GM12878 (cell line): ENCODE measurements at regions not wholly inside any gene's neighbourhood (a gene's known extent, or its start where the extent isn't known, plus 50 kb on each side); places are given as distances from the start of the nearest gene placed in this dataset.

ENCODE experiments used
- ATAC-seq: fragments of 200-7000 bp; cut with Tn5 transposase; 3 replicates; pipeline ENCODE4 v1.9.1; 2020; ENCODE audit warnings: mild to moderate bottlenecking, moderate library complexity
- BruUV-seq: library from RNA; stranded (reverse); fragments of 400-500 nt; replicated peaks from 2 replicates; lab custom pipeline; 2021; lab: Mats Ljungman, UMichigan
- CTCF ChIA-PET: fragments of 300-600 bp; sonication (Branson Sonifier 250); formaldehyde crosslinking; extraction: SDS; loops from one replicate; lab custom pipeline; 2021; ENCODE audit warnings: inconsistent platforms; lab: Yijun Ruan, JAX
- POLR2A ChIA-PET: fragments of 350-600 bp; formaldehyde crosslinking; extraction: SDS; loops from one replicate; lab custom pipeline; 2021; ENCODE audit warnings: inconsistent platforms; lab: Charles Lee
- RAD21 ChIA-PET: fragments of 300-600 bp; sonication (Branson Sonifier 250); formaldehyde crosslinking; loops from one replicate; lab custom pipeline; 2023; ENCODE audit warnings: antibody characterized with exemption; ENCODE audit not compliant: unreplicated experiment; lab: Charles Lee
- SMC1A ChIA-PET: fragments of 300-600 bp; sonication (Branson Sonifier 250); formaldehyde crosslinking; loops from one replicate; lab custom pipeline; 2023; ENCODE audit not compliant: unreplicated experiment, uncharacterized antibody; lab: Charles Lee
- DNase-seq: peaks from one replicate; pipeline ENCODE4 v3.0.0-alpha.2; 2011; ENCODE audit warnings: low read depth, low spot score
- FAIRE-seq: peaks from 3 replicates; lab custom pipeline; 2011; peaks lifted over from hg19 to GRCh38; lab: Jason Lieb, UNC
- H2AFZ ChIP-seq: 2 replicates; pipeline ENCODE4 v1.6.0; 2011; ENCODE audit warnings: low read depth, low read length, control low read depth; ENCODE audit not compliant: control insufficient read depth
- H3K27ac ChIP-seq: 2 replicates; pipeline ENCODE4 v1.5.1; 2011; ENCODE audit warnings: control low read depth; ENCODE audit not compliant: control insufficient read depth, insufficient read depth
- H3K27me3 ChIP-seq, 2 experiments: replicated peaks in 1 of 2; 2 replicates each; pipeline versions ENCODE4 v1.6.0 to v1.6.1; 2011; ENCODE audit warnings: low read length in 1 of 2; ENCODE audit not compliant: control insufficient read depth in 2 of 2, insufficient read depth in 2 of 2
- H3K36me3 ChIP-seq, 2 experiments: 2 replicates each; pipeline ENCODE4 v1.5.1; 2011; ENCODE audit warnings: low read length in 1 of 2; ENCODE audit not compliant: control insufficient read depth in 2 of 2, insufficient read depth in 2 of 2
- H3K4me1 ChIP-seq: 2 replicates; pipeline ENCODE4 v1.6.1; 2011; ENCODE audit warnings: mild to moderate bottlenecking, low read length, moderate library complexity, mixed read lengths; ENCODE audit not compliant: control insufficient read depth, insufficient read depth
- H3K4me2 ChIP-seq: 2 replicates; pipeline ENCODE4 v1.6.0; 2011; ENCODE audit warnings: control low read depth; ENCODE audit not compliant: control insufficient read depth, insufficient read depth
- H3K4me3 ChIP-seq: fragments of 200-600 bp; sonication (generic); 2 replicates; pipeline ENCODE4 v1.5.1; 2016
- H3K79me2 ChIP-seq: 2 replicates; pipeline ENCODE4 v1.6.0; 2011; ENCODE audit warnings: low read length; ENCODE audit not compliant: control insufficient read depth, insufficient read depth
- H3K9ac ChIP-seq: 2 replicates; pipeline ENCODE4 v1.8.0; 2011; ENCODE audit warnings: low read length, control low read depth, mixed read lengths; ENCODE audit not compliant: control insufficient read depth, insufficient read depth
- H3K9me3 ChIP-seq: replicated peaks from 3 replicates; pipeline ENCODE4 v1.5.1; 2011; ENCODE audit warnings: mild to moderate bottlenecking, low read length; ENCODE audit not compliant: control insufficient read depth, insufficient read depth
- H4K20me1 ChIP-seq: 2 replicates; pipeline ENCODE4 v1.6.0; 2011; ENCODE audit not compliant: control insufficient read depth, insufficient read depth
- ATF7 ChIP-seq: fragments of 450-650 bp; IDR thresholded peaks from 2 replicates; pipeline ENCODE4 v1.6.1; 2016; ENCODE audit warnings: low read depth, mild to moderate bottlenecking
- BMI1 ChIP-seq: fragments of 450-650 bp; IDR thresholded peaks from 2 replicates; pipeline ENCODE4 v1.6.1; 2016; ENCODE audit warnings: mild to moderate bottlenecking, moderate library complexity, borderline replicate concordance
- CBFB ChIP-seq: IDR thresholded peaks from 2 replicates; pipeline ENCODE4 v1.6.1; 2016; ENCODE audit warnings: antibody characterized with exemption, low read depth
- CREM ChIP-seq: IDR thresholded peaks from 2 replicates; pipeline ENCODE4 v1.6.1; 2014; ENCODE audit warnings: antibody characterized with exemption, low read depth
- ESRRA ChIP-seq: IDR thresholded peaks from 2 replicates; pipeline ENCODE4 v1.6.1; 2012; ENCODE audit warnings: mild to moderate bottlenecking, low read length, improper control_type of control experiment
- FOXM1 ChIP-seq: IDR thresholded peaks from 2 replicates; pipeline ENCODE4 v1.6.1; 2012; ENCODE audit warnings: low read depth, mild to moderate bottlenecking, inconsistent platforms, low read length, moderate library complexity
- MXI1 ChIP-seq: fragments of 150-350 bp; IDR thresholded peaks from 2 replicates; pipeline ENCODE4 v1.6.1; 2011; ENCODE audit warnings: low read depth, mild to moderate bottlenecking, inconsistent platforms, low read length, improper control_type of control experiment
- POLR2AphosphoS2 ChIP-seq: IDR thresholded peaks from 2 replicates; pipeline ENCODE4 v1.6.1; 2011; ENCODE audit warnings: low read depth, mild to moderate bottlenecking, low read length, improper control_type of control experiment, moderate library complexity
- POLR2AphosphoS5 ChIP-seq: IDR thresholded peaks from 2 replicates; pipeline ENCODE4 v1.6.1; 2011; ENCODE audit warnings: mild to moderate bottlenecking, low read length, inconsistent platforms
- POU2F2 ChIP-seq: IDR thresholded peaks from 3 replicates; pipeline ENCODE4 v1.6.1; 2011; ENCODE audit warnings: low read depth, mild to moderate bottlenecking, low read length, borderline replicate concordance
- SKIL ChIP-seq: fragments of 450-650 bp; IDR thresholded peaks from 2 replicates; pipeline ENCODE4 v1.6.1; 2017; ENCODE audit warnings: mild to moderate bottlenecking, low read depth, inconsistent platforms; ENCODE audit not compliant: poor library complexity, severe bottlenecking
- ZSCAN29 ChIP-seq: fragments of 450-650 bp; IDR thresholded peaks from 2 replicates; pipeline ENCODE4 v1.6.1; 2017; ENCODE audit warnings: mild to moderate bottlenecking, moderate library complexity
- WGBS: methylation state at CpG from one replicate; pipeline ENCODE4 v1.1.6; 2016; ENCODE audit warnings: low lambda C conversion rate; ENCODE audit not compliant: insufficient replicate concordance, insufficient coverage; ENCODE audit errors: missing lambda C conversion rate; 5-methylcytosine and 5-hydroxymethylcytosine counted together
- in situ Hi-C: fragments of 300-500 bp; cut with MboI; formaldehyde crosslinking; loops from 9 replicates; pipeline ENCODE4 v1.14.3; 2018; ENCODE audit warnings: mixed read lengths
- intact Hi-C: fragments of 100-400 bp; cut with micrococcal nuclease; formaldehyde crosslinking; loops from one replicate; pipeline ENCODE4 v1.14.2; 2022; ENCODE audit not compliant: unreplicated experiment

GRCh38 chr10:43949351-43949750, 300.7 kb upstream of the ZNF32 start:
- Histone ChIP-seq H3K9me3 (no peaks in the 10 kb centered on the region; the same call in 2 of the 3 replicates), H3K36me3 (no peaks in the 10 kb centered on the region), H3K9ac (no peak overlapping the region), H3K4me1 (no peaks in the 10 kb centered on the region), H3K4me2 (no peak overlapping the region), H3K79me2 (no peaks in the 10 kb centered on the region), H3K27ac (no peak overlapping the region), H2AFZ (no peak overlapping the region), H4K20me1 (no peaks in the 10 kb centered on the region), H3K4me3 (no peak overlapping the region)
- ATAC-seq = no peak
- SMC1A ChIA-PET = interaction anchor here (1.2 to 1.5 kb wide), 2 partner anchors 14 to 86 kb away, joined by 3 read pairs; no protein-coding TSS in a partner anchor
- CTCF ChIA-PET = no interaction called here
- POLR2A ChIA-PET = no interaction called here
- 24% methylated on average over 4 of the region's 4 CpGs for WGBS
- RAD21 ChIA-PET = interaction anchor here (1.0 kb wide), 1 partner anchor 9 kb away, joined by 3 read pairs; no protein-coding TSS in a partner anchor
- BruUV-seq = no TSS peak
- intact Hi-C loops (no loop called here), in situ Hi-C loops (no loop called here)
- no peak for DNase-seq
- TF ChIP-seq POLR2AphosphoS5 (no peak), ATF7 (no peak), ZSCAN29 (no peak), POU2F2 (no peak), MXI1 (no peak), POLR2AphosphoS2 (no peak), SKIL (no peak), CREM (no peak), FOXM1 (no peak), ESRRA (no peak), BMI1 (no peak), CBFB (no peak)
- TF ChIP-seq, all 136 proteins: peak for 0
- no peak for FAIRE-seq
- H3K27me3 ChIP-seq = no peaks in the 10 kb centered on the region
